ENCODE measurements at regions not wholly inside any gene's neighbourhood (a gene's known extent, or its start where the extent isn't known, plus 50 kb on each side); places are given as distances from the start of the nearest gene placed in this dataset.

GRCh38 chrX:2607113-2607512, 84.0 kb upstream of the CD99 start:
- DNase-seq = no peak

GRCh38 chrX:2600564-2600963, 90.5 kb upstream of the CD99 start:
- no peak for DNase-seq

- DNase-seq = no peak
These were observed 94.4 kb upstream of the CD99 start for GRCh38 chrX:2596555-2597255.

- DNase-seq = no peak
These were observed 95.0 kb upstream of the CD99 start for GRCh38 chrX:2596045-2596444.

GRCh38 chrX:2595258-2595657, 94.5 kb upstream of the DHRSX start:
- DNase-seq = no peak

- DNase-seq = no peak
These were observed 93.7 kb upstream of the DHRSX start for GRCh38 chrX:2594491-2594890.

- no peak for DNase-seq
These were observed 91.5 kb upstream of the DHRSX start for GRCh38 chrX:2592279-2592678.

- no peak for DNase-seq
These were observed 88.6 kb upstream of the DHRSX start for GRCh38 chrX:2589186-2590020.

- DNase-seq = no peak
These were observed 87.3 kb upstream of the DHRSX start for GRCh38 chrX:2588049-2588448.

- DNase-seq = no peak
These were observed 86.4 kb upstream of the DHRSX start for GRCh38 chrX:2587146-2587545.

- DNase-seq = no peak
These were observed 84.3 kb upstream of the DHRSX start for GRCh38 chrX:2585158-2585470.

- DNase-seq = peak; percentile 56
These were observed 83.7 kb upstream of the DHRSX start for GRCh38 chrX:2584251-2585157.

- no peak for DNase-seq
These were observed 82.7 kb upstream of the DHRSX start for GRCh38 chrX:2583194-2584162.

GRCh38 chrX:2582667-2583066, 81.9 kb upstream of the DHRSX start:
- DNase-seq = no peak

GRCh38 chrX:2581296-2581695, 80.5 kb upstream of the DHRSX start:
- DNase-seq = no peak

- no peak for DNase-seq
These were observed 78.1 kb upstream of the DHRSX start for GRCh38 chrX:2578864-2579263.

- peak; percentile 34 for DNase-seq
These were observed 77.2 kb upstream of the DHRSX start for GRCh38 chrX:2577844-2578466.

GRCh38 chrX:2576793-2577192, 76.0 kb upstream of the DHRSX start:
- DNase-seq = no peak

GRCh38 chrX:2574271-2574670, 73.5 kb upstream of the DHRSX start:
- no peak for DNase-seq

GRCh38 chrX:2572740-2573139, 72.0 kb upstream of the DHRSX start:
- DNase-seq = no peak

GRCh38 chrX:2568125-2568524, 67.3 kb upstream of the DHRSX start:
- no peak for DNase-seq

- DNase-seq = peak; percentile 69
These were observed 65.3 kb upstream of the DHRSX start for GRCh38 chrX:2566055-2566454.
